Endothelial cell of umbilical vein (primary cell): ENCODE measurements at regions not wholly inside any gene's neighbourhood (a gene's known extent, or its start where the extent isn't known, plus 50 kb on each side); places are given as distances from the start of the nearest gene placed in this dataset.

ENCODE experiments used
- BruUV-seq: library from RNA; stranded (reverse); fragments of 400-500 nt; replicated peaks from 2 replicates; lab custom pipeline; 2021; lab: Mats Ljungman, UMichigan
- CTCF ChIA-PET: fragments of 300-600, 350-600 bp; sonication (Branson Sonifier 250); formaldehyde crosslinking; loops from one replicate; lab custom pipeline; 2021; ENCODE audit warnings: antibody characterized with exemption, inconsistent platforms; lab: Charles Lee
- POLR2A ChIA-PET: fragments of 300-600, 350-600 bp; sonication (Branson Sonifier 250); formaldehyde crosslinking; loops from one replicate; lab custom pipeline; 2021; ENCODE audit warnings: antibody characterized with exemption, inconsistent platforms; lab: Charles Lee
- DNase-seq: peaks from one replicate; pipeline ENCODE4 v3.0.0-alpha.2; 2011; ENCODE audit warnings: low read depth, low spot score
- FAIRE-seq: peaks from 2 replicates; lab custom pipeline; 2011; peaks lifted over from hg19 to GRCh38; lab: Jason Lieb, UNC
- H2AFZ ChIP-seq: 2 replicates; pipeline ENCODE4 v1.6.0; 2012; ENCODE audit warnings: low read depth, low read length, control low read depth, inconsistent platforms
- H3K27ac ChIP-seq: 2 replicates; pipeline ENCODE4 v1.5.1; 2011; ENCODE audit warnings: low read depth, mild to moderate bottlenecking, control low read depth, low read length, moderate library complexity; ENCODE audit not compliant: insufficient read depth
- H3K27me3 ChIP-seq, 2 experiments: 2 replicates each; pipeline versions ENCODE4 v1.6.0 to v1.6.1; 2011; ENCODE audit warnings: low read length in 2 of 2, mixed read lengths in 1 of 2; ENCODE audit not compliant: control insufficient read depth in 2 of 2, insufficient read depth in 2 of 2
- H3K36me3 ChIP-seq, 2 experiments: 2 replicates in 1 of 2; 3 replicates in 1 of 2; pipeline ENCODE4 v1.5.1; 2011; ENCODE audit warnings: low read length in 2 of 2, mild to moderate bottlenecking in 1 of 2, moderate library complexity in 1 of 2; ENCODE audit not compliant: control insufficient read depth in 2 of 2, insufficient read depth in 2 of 2; ENCODE audit errors: extremely low read depth in 1 of 2
- H3K4me1 ChIP-seq: 3 replicates; pipeline ENCODE4 v1.5.1; 2011; ENCODE audit warnings: mild to moderate bottlenecking, low read length; ENCODE audit not compliant: control insufficient read depth, insufficient read depth; ENCODE audit errors: extremely low read depth
- H3K4me2 ChIP-seq: 2 replicates; pipeline ENCODE4 v1.6.1; 2011; ENCODE audit warnings: low read length, control low read depth, mixed read lengths; ENCODE audit not compliant: insufficient read depth
- H3K4me3 ChIP-seq, 3 experiments: fragments of 200-600 bp in 1 of 3; sonication (generic), shearing (Covaris generic) in 1 of 3; replicated peaks in 1 of 3; 2 replicates each; pipeline ENCODE4 v1.5.1; 2011 to 2016; ENCODE audit warnings: control low read depth in 3 of 3, low read length in 3 of 3, mild to moderate bottlenecking in 2 of 3, inconsistent platforms in 1 of 3, low read depth in 1 of 3, moderate library complexity in 1 of 3; ENCODE audit not compliant: insufficient read depth in 1 of 3
- H3K79me2 ChIP-seq: 2 replicates; pipeline ENCODE4 v1.6.0; 2012; ENCODE audit warnings: low read length, inconsistent platforms; ENCODE audit not compliant: control insufficient read depth, insufficient read depth
- H3K9ac ChIP-seq: replicated peaks from 2 replicates; pipeline ENCODE3; 2011; ENCODE audit warnings: low read length, control low read depth; ENCODE audit not compliant: insufficient read depth; ENCODE audit errors: extremely low read depth
- H3K9me1 ChIP-seq: replicated peaks from 3 replicates; pipeline ENCODE4 v1.6.0; 2011; ENCODE audit warnings: mild to moderate bottlenecking, low read length; ENCODE audit not compliant: control insufficient read depth, insufficient read depth; ENCODE audit errors: extremely low read depth
- H3K9me3 ChIP-seq: replicated peaks from 2 replicates; pipeline ENCODE4 v1.5.1; 2012; ENCODE audit warnings: low read length, inconsistent platforms; ENCODE audit not compliant: control insufficient read depth, insufficient read depth
- H4K20me1 ChIP-seq: replicated peaks from 2 replicates; pipeline ENCODE3; 2011; ENCODE audit warnings: mild to moderate bottlenecking, low read length; ENCODE audit not compliant: control insufficient read depth, insufficient read depth; ENCODE audit errors: extremely low read depth
- EZH2 ChIP-seq: IDR thresholded peaks from 2 replicates; pipeline ENCODE4 v1.6.1; 2012; ENCODE audit warnings: borderline replicate concordance, low read depth, mild to moderate bottlenecking, moderate library complexity, low read length, inconsistent platforms; ENCODE audit not compliant: severe bottlenecking
- FOS ChIP-seq: IDR thresholded peaks from 2 replicates; pipeline ENCODE4 v1.6.1; 2011; ENCODE audit warnings: mild to moderate bottlenecking, low read length, moderate library complexity, borderline replicate concordance; ENCODE audit not compliant: insufficient read depth
- GATA2 ChIP-seq: IDR thresholded peaks from 2 replicates; pipeline ENCODE4 v1.7.0; 2011; ENCODE audit warnings: low read depth, mild to moderate bottlenecking, moderate library complexity, mixed read lengths, low read length; ENCODE audit not compliant: insufficient read length, insufficient read depth
- JUN ChIP-seq: IDR thresholded peaks from 2 replicates; pipeline ENCODE4 v1.6.1; 2011; ENCODE audit warnings: borderline replicate concordance, low read depth; ENCODE audit not compliant: insufficient read length, insufficient read depth
- MAX ChIP-seq: IDR thresholded peaks from 2 replicates; pipeline ENCODE4 v1.6.1; 2011; ENCODE audit not compliant: insufficient read depth, insufficient read length
- MYC ChIP-seq: IDR thresholded peaks from one replicate; pipeline ENCODE4 v1.6.1; 2011; ENCODE audit warnings: mild to moderate bottlenecking, low read depth, low read length
- POLR2A ChIP-seq: IDR thresholded peaks from 2 replicates; pipeline ENCODE4 v1.6.1; 2012; ENCODE audit warnings: low read depth, mild to moderate bottlenecking, control low read depth, low read length
- POLR2AphosphoS5 ChIP-seq: IDR thresholded peaks from 2 replicates; pipeline ENCODE4 v1.6.1; 2012; ENCODE audit warnings: low read depth, mild to moderate bottlenecking, control low read depth, low read length, moderate library complexity; ENCODE audit not compliant: insufficient read depth
- dilution Hi-C: fragments of 300-500 bp; cut with MboI; formaldehyde crosslinking; loops from one replicate; pipeline ENCODE4 v1.15.0; 2019; ENCODE audit warnings: low sequenced_read_pairs; ENCODE audit not compliant: extremely low pct_ligation_motif_present
- intact Hi-C: fragments of 100-400 bp; cut with micrococcal nuclease; formaldehyde crosslinking; loops from one replicate; pipeline ENCODE4 v1.10.0; 2022
- TF ChIP-seq, protein P1 (sequence below), 2 donors: IDR thresholded peaks; 1 replicate in 1 of 2; 2 replicates in 1 of 2; pipeline ENCODE4 v1.5.1; 2011; ENCODE audit warnings: low read length in 2 of 2, mild to moderate bottlenecking in 2 of 2, moderate library complexity in 2 of 2, control low read depth in 1 of 2, inconsistent platforms in 1 of 2, low read depth in 1 of 2; ENCODE audit not compliant: insufficient read depth in 1 of 2; ENCODE audit errors: extremely low read depth in 1 of 2

GRCh38 chr20:48146308-48146707 lies 361.0 kb upstream of the SULF2 start:
- CTCF ChIA-PET, result interaction anchor here (1.9 kb wide), 1 partner anchor 474 kb away, joined by 4 read pairs; no protein-coding TSS in a partner anchor
- H3K4me3 ChIP-seq, result no peak overlapping the region
- H3K4me1 ChIP-seq, result no peaks in the 10 kb centered on the region
- POLR2A ChIA-PET, result no interaction called here
- no peak overlapping the region for H3K4me2 ChIP-seq
- H3K27me3 ChIP-seq, result no peaks in the 10 kb centered on the region
- TF ChIP-seq MAX (no peak), POLR2A (no peak), EZH2 (no peak), GATA2 (no peak), POLR2AphosphoS5 (no peak), JUN (no peak), FOS (no peak), MYC (no peak)
- TF ChIP-seq, protein P1, sequence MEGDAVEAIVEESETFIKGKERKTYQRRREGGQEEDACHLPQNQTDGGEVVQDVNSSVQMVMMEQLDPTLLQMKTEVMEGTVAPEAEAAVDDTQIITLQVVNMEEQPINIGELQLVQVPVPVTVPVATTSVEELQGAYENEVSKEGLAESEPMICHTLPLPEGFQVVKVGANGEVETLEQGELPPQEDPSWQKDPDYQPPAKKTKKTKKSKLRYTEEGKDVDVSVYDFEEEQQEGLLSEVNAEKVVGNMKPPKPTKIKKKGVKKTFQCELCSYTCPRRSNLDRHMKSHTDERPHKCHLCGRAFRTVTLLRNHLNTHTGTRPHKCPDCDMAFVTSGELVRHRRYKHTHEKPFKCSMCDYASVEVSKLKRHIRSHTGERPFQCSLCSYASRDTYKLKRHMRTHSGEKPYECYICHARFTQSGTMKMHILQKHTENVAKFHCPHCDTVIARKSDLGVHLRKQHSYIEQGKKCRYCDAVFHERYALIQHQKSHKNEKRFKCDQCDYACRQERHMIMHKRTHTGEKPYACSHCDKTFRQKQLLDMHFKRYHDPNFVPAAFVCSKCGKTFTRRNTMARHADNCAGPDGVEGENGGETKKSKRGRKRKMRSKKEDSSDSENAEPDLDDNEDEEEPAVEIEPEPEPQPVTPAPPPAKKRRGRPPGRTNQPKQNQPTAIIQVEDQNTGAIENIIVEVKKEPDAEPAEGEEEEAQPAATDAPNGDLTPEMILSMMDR (IDR thresholded peaks at IDR 0.05; ENCODE audit: extremely low read depth in 1 of 2, insufficient read depth in 1 of 2, low read depth in 1 of 2, low read length in 2 of 2), result no peak
- no peaks in the 10 kb centered on the region for H3K9me1 ChIP-seq
- FAIRE-seq (no peak), DNase-seq (no peak)
- H3K36me3 ChIP-seq, result no peaks in the 10 kb centered on the region
- H3K27ac ChIP-seq, result no peak overlapping the region
- dilution Hi-C loops, result no loop called here
- intact Hi-C loops, result no loop called here
- no peaks in the 10 kb centered on the region for H3K9me3 ChIP-seq
- H3K79me2 ChIP-seq, result no peaks in the 10 kb centered on the region
- no peak overlapping the region for H3K9ac ChIP-seq
- no peaks in the 10 kb centered on the region for H4K20me1 ChIP-seq
- H2AFZ ChIP-seq, result no peak overlapping the region
- BruUV-seq, result no TSS peak
